Hepatic stellate cell (primary cell): ENCODE measurements at regions not wholly inside any gene's neighbourhood (a gene's known extent, or its start where the extent isn't known, plus 50 kb on each side); places are given as distances from the start of the nearest gene placed in this dataset.

Experiments
- DNase-seq: peaks from one replicate; pipeline ENCODE4 v3.0.0; 2011; ENCODE audit warnings: low spot score

GRCh38 chr4:178275671-178276360 lies 833.6 kb upstream of the AGA start:
- no peak for DNase-seq

GRCh38 chr4:178280362-178280761 lies 838.1 kb upstream of the AGA start:
- no peak for DNase-seq

DNA sequence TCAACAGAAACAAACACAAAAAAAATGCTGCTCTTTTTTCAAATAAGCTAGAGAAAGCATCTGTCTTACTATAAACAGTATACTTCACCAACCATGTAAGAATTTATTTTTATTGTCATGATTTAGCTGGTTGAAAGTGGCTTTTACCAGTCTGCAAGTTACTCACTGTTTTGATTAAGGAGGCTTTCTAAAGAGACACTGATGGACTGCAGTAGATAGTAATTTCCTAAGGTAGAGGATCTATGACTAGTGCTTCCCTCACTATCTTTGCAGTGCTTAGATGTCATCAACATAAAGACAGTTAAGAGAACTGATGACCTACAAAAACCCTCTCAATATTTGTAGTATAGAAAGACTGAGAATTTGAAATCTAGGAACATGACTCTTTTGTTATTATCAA lies 846.2 kb upstream of the AGA start:
- no peak for DNase-seq

DNA sequence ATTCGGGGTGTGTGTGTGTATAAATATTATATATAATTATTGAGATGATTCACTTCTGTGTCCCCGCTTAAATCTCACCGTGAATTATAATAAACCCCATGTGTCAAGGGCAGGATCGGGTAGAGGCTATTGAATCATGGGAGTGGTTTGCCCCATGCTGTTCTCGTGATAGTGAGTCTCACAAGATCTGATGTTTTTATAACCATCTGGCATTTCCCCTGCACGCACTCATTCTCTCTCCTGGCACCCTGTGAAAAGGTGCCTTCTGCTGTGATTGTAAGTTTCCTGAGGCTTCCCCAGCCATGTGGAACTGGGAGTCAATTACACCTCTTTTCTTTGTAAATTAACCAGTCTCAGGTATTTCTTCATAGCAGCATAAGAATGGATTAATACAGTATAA lies 851.4 kb upstream of the AGA start:
- DNase-seq = no peak

DNA sequence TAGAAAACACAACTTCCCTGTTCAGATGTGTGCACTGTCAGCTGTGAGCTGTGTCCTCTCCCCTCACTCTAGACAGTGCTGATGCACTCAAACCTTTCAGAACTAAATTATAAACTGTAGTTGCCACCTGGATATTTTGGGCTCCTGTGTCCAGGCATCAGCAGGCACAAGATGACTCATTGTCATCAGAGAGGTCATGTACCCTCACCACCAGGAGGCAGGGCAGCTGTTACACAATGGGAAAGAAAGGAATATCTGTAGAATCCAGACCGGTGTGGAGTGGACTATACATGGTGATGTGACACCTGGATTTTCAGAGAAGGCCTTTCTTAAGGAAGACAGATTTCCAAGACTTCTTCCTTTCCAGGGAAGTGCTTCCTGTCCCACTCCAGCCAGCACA lies 854.4 kb upstream of the AGA start:
- DNase-seq = no peak

DNA sequence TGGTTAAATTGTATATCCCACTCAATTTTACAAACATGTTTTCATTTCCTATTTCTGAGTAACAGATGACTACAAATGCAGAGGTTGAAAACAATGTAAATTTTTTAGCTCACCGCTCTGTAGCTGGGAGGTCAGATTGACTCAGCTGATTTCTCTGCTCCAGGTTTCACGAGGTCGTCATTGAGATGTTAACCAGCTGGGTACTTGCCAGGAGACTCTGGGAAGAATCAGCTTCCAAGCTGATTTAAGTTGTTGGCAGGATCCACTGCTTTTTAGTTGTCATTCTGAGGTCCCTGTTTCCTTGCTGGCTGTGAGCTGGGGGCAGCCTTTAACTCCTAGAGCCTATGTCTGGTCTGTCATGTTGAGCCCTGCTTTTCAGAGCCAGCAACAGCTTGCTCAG lies 864.3 kb upstream of the AGA start:
- DNase-seq = no peak

- no peak for DNase-seq
Measured at GRCh38 chr4:178309890-178310289, 867.7 kb upstream of the AGA start.

DNA sequence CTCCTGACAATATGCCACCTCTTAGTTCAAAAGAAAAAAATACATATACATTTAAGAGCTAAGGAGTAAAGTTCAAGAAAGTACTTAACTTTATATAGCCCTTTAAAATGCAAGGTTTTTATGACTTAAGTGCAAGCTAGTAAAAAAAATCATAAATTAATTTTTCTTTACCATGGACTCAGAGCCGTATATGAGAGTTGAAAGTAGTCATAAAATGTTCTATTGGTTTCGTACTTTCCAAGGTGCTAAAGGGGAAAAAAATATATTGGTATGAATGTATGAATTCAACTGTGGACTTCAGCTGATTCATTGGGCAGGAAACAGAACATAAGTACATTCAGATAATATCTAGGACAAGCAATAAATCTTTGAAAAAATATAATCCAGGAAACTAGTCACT lies 869.8 kb upstream of the AGA start:
- no peak for DNase-seq

DNA sequence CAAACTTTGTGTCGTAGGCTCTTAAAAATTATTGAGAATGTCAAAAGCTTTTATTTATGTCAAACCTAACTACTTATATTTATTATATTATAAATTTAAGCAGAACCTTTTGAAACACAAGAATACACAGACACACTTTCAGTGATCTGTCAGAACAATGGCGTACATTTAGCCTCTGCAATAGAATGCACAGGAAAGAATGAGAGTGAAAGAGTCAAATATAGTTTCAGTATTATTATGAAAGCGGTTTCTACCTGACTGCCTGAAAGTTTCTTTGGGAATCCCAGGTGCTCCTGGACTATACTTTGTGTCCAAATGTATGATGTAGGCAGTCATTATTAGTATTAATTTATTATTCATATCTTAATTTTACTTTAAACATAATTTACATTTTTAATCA lies 872.0 kb upstream of the AGA start:
- no peak for DNase-seq

GRCh38 chr4:178316211-178316610 lies 874.0 kb upstream of the AGA start:
- DNase-seq = no peak

DNA sequence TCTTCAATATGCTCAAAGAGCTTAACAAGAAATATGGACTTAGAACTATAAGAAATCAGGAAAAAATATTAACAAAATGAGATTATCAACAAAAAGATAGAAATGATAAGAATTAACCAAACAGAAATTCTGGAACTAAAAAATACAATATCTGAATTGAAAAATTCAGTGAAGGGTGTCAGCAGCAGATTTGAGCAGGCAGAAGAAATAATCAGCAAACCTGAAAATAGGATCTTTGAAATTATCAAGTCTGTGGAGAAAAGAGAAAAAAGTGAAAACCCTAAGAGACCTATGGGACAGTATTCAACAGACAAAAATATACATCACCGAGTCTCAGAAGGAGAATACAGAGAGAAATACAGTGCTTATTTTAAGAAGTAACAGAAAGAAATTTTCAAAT lies 877.8 kb upstream of the AGA start:
- no peak for DNase-seq

DNA sequence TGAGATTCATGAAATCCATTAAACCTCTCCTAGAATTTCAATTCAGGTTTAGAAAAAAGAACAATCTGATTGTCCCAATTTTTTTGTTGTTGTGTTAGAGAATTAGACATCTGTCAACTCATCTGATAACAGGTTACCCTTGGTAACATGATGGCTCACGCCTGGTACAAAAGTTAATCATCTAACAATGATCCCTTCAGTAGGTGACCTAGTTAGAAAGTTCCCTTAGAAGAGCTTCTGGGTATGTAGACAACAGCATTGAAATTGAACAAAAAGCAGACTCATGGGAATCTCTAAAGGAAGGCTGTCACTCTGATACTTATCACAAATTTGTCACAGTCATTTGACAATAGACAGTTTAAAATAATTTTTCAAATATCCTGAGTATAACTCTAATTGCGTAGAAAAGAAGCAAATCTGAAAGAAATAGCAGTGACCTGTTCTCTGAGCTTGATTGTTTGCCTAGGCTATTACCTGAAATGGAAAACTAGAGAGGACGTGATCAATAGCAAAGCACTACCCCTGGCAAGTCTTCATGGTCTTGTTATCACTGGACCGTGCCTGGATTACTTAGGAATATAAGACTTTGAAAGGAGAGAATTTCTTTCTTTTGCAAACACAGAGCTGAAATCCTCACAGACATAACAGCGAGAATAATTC lies 880.4 kb upstream of the AGA start:
- DNase-seq = no peak

- no peak for DNase-seq
Measured at GRCh38 chr4:178329226-178329872, 887.1 kb upstream of the AGA start.

- DNase-seq = no peak
Measured at GRCh38 chr4:178333355-178333754, 891.1 kb upstream of the AGA start.

DNA sequence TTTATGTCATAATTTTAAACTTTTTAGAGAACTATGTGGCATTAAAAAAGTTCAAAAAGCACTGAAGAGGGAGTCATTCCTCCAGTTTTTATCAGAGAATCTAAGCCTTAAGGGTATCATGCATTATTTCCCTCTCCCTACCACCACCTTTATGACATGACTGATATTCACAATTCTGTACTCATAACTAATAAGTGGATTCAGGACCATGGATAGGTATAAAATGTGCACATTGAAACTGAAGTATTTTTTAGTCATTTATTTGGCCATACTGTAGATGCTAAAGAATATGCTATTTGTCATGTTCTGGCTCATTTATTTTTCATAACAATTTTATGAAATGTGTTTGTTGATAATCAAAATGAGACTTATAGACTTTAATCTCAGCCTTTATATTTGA lies 897.5 kb upstream of the AGA start:
- DNase-seq = no peak

- no peak for DNase-seq
Measured at GRCh38 chr4:178340468-178340867, 898.2 kb upstream of the AGA start.

DNA sequence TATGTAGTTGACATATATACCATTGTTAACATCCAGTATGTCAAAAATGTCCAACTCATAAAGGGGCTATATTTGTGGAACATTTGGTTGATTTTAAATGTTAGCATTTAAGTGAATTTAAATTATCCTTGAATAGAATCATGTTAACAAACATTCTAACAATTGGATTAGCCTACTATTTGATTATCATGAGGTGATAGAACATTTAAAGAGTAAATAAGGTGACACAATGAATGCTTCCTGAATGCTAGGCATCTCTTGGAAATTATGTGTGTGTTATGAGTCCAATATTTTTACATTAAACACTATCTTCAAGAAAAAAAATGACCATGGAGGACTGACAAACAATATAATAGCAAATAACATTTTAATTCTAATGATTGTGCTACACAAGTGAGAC lies 901.9 kb upstream of the AGA start:
- DNase-seq = no peak

DNA sequence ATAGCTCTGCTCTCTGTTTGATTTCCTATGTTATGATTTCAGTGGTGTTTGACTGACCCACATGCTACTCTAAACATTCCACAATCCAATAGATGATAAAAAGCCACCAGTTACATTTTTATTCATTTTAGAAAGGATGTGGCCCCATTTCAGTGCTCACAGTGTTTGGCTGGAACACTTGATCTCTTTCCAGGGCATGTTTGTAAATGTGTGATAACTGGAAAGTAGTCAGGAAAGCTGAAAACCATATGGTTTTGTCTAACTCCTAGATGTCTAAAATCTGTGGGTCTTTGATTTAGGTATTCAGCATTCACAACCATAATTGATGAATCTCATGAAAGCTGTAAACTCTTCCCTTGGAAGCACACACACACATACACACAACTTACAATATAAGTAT lies 904.9 kb upstream of the AGA start:
- DNase-seq = no peak

- no peak for DNase-seq
Measured at GRCh38 chr4:178349601-178350000, 907.4 kb upstream of the AGA start.

- no peak for DNase-seq
Measured at GRCh38 chr4:178351185-178351584, 908.9 kb upstream of the AGA start.

DNA sequence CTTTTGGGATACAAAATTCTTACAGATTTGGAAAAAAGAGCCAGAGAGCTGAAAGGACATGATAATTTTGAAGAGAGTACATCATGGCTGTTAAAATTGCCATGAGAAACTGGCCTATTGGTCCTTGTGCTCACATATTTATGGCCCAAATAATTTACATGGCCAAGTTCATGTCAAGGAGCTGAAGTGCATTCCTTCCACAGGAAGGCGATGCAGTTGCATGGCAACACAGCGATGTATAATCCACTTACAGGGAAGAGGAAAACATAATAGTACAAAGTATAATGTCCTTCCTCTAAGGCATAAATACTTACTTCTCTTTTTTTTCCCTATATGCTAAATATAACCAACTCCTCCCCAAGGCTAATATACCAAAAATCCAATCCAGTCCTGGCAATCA lies 914.5 kb upstream of the AGA start:
- DNase-seq = no peak

- no peak for DNase-seq
Measured at GRCh38 chr4:178385481-178385880, 943.2 kb upstream of the AGA start.

DNA sequence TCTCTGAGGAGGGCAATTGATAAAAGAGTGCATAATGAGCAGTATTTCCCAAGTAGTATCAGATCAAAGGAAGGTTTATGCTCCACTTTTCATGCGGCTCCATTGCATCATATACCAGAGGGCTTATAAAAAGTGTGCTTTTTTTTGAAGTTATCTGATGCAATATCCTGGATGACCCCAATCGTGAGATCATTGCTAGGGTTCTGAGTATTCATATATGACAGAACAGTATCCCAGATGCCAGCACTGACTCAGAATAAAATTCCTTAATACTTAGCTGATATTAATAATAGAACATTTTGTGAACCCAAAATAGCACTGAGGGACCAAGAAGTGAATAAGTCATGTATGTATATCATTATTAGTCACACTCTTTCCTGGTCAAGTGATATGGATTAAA lies 945.5 kb upstream of the AGA start:
- no peak for DNase-seq

DNA sequence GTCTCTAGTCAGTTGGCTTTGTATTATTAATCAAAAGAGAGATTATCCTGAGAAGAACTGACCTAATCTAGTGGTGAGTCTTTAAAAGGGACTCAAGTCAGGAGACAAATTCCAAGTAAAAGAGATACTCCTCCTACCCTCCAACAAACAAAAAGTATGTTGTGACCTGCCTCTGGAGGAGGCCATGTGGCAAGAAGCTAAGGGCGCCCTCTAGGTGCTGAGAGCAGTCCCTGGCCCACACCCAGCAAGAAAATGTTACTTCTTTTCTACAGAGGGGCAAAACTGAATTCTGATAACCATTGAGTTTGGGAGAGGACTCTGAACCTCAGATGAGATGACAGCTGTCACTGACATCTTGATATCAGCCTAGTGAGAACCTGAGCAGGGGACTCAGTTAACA lies 953.6 kb upstream of the AGA start:
- DNase-seq = no peak
